HG03097 (cell line): ENCODE measurements at regions not wholly inside any gene's neighbourhood (a gene's known extent, or its start where the extent isn't known, plus 50 kb on each side); places are given as distances from the start of the nearest gene placed in this dataset.

ENCODE experiments used
- ATAC-seq: cut with Tn5 transposase; IDR thresholded peaks from one replicate; pipeline ENCODE4 v1.9.1; 2021; ENCODE audit not compliant: unreplicated experiment, low FRiP score

DNA sequence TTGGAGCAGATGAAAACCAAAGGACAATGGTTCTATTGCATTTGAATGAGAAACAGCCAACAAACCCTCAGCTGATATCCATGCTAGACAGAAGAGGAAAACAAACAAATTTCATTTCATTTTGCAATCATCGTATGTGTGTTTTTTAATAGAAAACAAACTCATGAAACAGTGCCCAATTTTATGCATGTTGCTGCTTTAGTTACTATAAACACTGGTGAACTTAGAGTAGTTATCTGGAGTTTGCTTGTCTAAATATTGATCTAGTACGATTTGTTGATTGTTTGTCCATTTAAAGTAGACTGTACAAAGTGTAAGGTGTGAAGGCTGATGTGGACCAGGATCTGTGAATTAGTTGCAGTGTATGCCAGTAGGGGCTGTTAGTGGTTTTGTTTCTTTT, 166.6 kb downstream of the KITLG start:
- ATAC-seq = no peak

GRCh38 chr12:88416155-88416554, 164.1 kb downstream of the KITLG start:
- no peak for ATAC-seq

DNA sequence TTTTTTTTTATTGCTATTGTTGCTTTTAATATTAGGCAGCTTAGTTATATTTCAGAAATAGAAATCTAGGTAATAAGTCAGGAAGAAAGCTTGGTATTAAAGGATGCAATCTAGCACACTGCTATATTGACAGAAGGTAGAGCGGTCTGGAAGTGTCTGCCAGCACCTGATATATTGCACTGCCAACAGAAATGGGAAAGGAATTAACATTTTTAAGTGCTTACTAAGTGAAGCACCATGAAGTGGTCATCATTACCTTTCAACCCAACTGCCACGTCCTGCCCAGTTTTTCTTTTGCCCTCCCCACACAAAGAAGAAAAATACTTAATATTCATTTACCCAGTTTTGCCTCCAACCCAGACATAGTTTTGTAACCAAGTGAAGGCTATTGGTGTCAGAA, 163.5 kb downstream of the KITLG start:
- no peak for ATAC-seq

DNA sequence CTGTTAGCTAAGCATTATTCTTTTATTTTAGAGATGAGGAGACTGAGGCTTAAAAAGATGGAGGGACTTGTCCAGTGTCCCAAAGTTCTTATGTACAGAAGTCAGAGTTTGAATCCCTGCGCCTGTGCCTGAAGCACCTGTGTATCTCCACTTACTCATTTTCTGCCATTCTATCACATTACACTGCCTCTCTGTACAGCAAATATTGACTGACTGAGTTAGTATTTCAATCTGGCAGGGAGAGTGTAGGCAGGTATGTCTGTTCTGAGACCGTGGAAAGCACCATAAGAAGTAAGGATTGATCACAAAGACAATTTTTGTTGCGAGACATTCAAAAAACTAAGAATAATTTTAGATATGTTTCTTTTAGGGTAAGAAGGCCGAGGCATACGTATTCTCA, 162.7 kb downstream of the KITLG start:
- no peak for ATAC-seq

DNA sequence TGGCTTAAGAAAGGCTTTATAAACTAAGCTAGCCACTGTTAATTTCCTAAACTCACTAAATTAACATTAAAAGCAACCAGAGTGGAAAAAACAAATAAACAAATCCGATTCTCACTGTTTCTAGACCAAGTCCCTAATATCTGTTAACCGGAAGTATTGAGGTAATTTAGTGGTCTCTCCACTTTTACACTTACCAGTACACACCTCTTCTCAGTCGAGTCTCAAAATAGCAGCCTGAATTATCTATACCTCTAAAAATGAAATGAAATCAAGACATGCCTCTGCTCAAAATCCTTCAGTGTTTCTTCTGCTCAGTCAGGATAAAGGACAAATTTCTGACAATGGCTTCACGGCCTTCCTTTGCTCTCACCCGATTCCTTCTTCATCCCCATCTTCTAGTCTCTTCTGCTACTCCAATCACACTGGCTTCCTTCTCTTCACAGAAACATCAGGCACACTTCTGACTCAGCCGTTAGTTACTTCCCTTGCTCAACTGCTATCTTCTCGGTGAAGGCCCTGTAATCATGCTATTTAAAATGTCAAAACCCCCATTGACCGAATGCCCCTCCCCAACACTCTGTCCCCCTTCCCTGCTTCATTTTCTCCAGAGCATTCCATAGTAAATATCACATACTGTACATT, 161.3 kb downstream of the KITLG start:
- no peak for ATAC-seq

DNA sequence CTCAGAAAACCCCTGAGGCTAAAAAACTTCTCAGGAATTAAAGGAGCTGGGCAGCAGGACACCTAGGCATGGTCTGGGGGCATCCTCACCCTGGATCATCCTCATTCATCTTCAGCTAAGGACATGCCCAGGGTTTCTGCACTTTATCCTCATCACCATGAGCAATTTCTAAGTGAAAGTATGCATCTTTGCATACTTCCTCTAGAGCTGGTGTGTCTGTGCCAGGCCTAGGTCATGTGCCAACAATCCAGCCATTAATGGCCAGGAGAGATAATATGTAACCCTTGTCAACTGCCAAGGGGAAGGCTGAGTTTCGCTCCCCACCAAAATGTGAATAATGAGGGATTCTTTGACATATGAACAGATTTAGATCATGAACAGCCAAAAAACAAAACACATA, 160.5 kb downstream of the KITLG start:
- ATAC-seq = no peak

DNA sequence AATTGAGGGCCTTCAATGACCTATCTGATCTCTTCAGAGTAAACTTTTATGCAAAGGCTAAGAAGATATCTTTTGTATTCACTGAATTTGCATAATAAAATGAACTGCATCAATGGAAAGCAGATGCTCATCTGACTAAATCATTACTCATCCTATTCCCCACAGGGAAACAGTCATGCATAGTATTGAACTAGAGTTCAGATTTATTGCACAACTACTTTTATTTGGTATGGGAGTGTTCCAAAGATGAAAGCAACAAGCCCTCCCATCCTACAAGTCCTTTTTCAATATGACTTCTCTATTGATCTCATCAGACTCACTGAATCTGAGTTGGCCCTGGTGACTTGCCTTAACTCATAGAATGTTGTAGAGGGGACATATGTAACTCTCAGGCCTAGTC, 159.8 kb downstream of the KITLG start:
- ATAC-seq = no peak

- ATAC-seq = no peak
Observed at GRCh38 chr12:88424791-88425730, 155.2 kb downstream of the KITLG start.

DNA sequence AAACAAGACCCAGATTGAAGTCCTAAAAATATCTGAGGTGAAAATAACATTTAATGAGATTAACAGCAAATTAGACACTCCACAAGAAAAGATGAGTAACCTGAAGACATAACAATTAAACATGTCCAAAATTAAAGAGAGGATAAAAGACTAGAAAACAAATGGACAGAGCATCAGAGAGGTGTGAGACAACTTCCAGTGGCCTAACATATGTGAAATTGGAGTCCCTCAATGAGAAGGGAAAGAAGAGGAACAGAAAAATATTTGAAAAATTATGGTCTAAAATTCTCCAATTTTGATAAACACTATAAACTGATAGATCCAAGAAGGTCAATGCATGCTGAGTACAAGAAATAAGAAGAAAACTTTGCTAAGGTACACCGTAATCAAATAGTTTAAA, 151.9 kb downstream of the KITLG start:
- no peak for ATAC-seq

GRCh38 chr12:88431246-88431645, 149.0 kb downstream of the KITLG start:
- ATAC-seq = no peak

- ATAC-seq = no peak
Observed at GRCh38 chr12:88432531-88433490, 147.5 kb downstream of the KITLG start.

GRCh38 chr12:88433997-88434703, 146.1 kb downstream of the KITLG start:
- no peak for ATAC-seq

DNA sequence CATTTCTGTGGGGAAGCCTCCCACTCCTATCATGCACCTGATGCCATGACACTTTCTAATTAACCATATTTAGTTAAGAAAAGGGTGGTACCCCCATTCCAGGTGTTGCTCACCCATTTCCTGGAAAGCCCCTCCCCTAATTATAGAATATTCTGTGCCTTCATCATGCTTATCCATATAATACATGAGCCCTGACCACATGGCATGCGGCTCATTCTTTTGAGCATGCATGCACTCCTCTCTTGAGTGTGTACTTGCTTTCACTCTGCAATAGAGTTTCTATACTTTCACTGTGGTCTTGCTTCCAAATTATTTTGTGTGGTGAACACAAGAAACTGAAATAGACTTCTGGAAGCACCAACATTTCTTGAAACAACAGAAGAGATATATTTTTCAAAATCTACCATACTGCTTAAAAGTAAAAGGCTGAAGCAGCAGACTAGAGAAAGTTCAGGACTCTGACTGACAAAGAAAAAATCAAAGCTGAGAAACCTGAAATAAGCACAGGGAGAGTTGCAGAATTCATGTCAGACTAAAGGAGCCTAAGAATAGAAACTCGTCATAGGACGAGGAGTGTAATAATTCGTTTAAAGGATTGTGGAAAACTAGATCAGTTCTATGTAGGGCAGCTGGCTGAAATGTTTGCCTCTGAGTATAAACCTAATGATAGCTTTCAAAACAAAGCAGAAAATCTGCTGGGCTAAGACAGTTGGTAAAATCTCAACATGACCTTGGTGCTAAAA, 144.8 kb downstream of the KITLG start:
- ATAC-seq = no peak

- no peak for ATAC-seq
Observed at GRCh38 chr12:88437226-88437625, 143.0 kb downstream of the KITLG start.
